Right lobe of liver (tissue), 4 donors: ENCODE measurements at regions not wholly inside any gene's neighbourhood (a gene's known extent, or its start where the extent isn't known, plus 50 kb on each side); places are given as distances from the start of the nearest gene placed in this dataset.

Source experiments
- CTCF ChIP-seq, 4 donors: fragments of 200-600 bp in 3 of 4; fragments of 450-650 bp in 1 of 4; IDR thresholded peaks; one replicate each; pipeline versions ENCODE4 v1.5.1 to v1.8.0; 2016 to 2022; ENCODE audit warnings: antibody characterized with exemption in 4 of 4, mild to moderate bottlenecking in 2 of 4
- POLR2A ChIP-seq: fragments of 450-650 bp; IDR thresholded peaks from one replicate; pipeline ENCODE4 v1.6.1; 2017; ENCODE audit warnings: antibody characterized with exemption, mild to moderate bottlenecking
- donor health status: DM: no; HTN: no; CAD: no.
- donor health status: DM: no; HTN: no; CAD: no.
- donor health status: DM: no; HTN: yes; CAD: no.

DNA sequence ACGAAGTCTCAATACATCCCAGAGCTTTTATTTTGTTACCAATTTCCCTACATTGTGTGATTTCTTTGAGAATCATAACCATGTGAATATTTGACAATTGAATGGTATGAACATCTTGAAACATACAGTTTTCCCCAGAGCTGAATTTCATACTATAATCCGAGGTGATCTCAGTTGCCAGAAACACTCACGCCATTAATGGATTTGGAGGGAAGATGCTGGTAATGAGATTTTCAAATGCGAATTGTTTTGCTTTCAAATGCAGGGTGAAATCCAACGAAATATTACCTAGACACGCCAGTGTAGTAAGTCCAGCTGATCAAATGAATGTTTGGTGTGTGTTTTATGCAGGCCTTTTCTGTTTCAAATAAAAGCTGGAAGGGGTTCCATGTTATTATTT, 277.8 kb upstream of the CDH5 start:
- TF ChIP-seq CTCF (IDR thresholded peaks at IDR 0.05) (no peak), POLR2A (no peak)
